ENCODE measurements at regions not wholly inside any gene's neighbourhood (a gene's known extent, or its start where the extent isn't known, plus 50 kb on each side); places are given as distances from the start of the nearest gene placed in this dataset.

- DNase-seq = peak in 1 of 3 donors; percentile 38
These were observed 263.1 kb upstream of the PSMD7 start for GRCh38 chr16:74033441-74033995.

- no peak for DNase-seq
These were observed 265.1 kb upstream of the PSMD7 start for GRCh38 chr16:74031551-74031950.

GRCh38 chr16:74030000-74030706 lies 266.5 kb upstream of the PSMD7 start:
- no peak for DNase-seq

- peak in 1 of 3 donors; percentile 8 for DNase-seq
These were observed 267.4 kb upstream of the PSMD7 start for GRCh38 chr16:74029115-74029792.

GRCh38 chr16:74026373-74027281 lies 270.0 kb upstream of the PSMD7 start:
- DNase-seq = peak in 1 of 3 donors; percentile 31

GRCh38 chr16:74024953-74025352 lies 271.7 kb upstream of the PSMD7 start:
- DNase-seq = no peak

- DNase-seq = no peak
These were observed 276.4 kb upstream of the PSMD7 start for GRCh38 chr16:74020095-74020670.

- DNase-seq = no peak
These were observed 277.0 kb upstream of the PSMD7 start for GRCh38 chr16:74019612-74020011.

- DNase-seq = no peak
These were observed 280.7 kb upstream of the PSMD7 start for GRCh38 chr16:74015953-74016352.

GRCh38 chr16:73998707-73999106 lies 297.9 kb upstream of the PSMD7 start:
- DNase-seq = peak in 2 of 3 donors; percentile 6 to 7

- peak; percentile 68 to 87 (median 73) for DNase-seq
These were observed 298.6 kb upstream of the PSMD7 start for GRCh38 chr16:73997971-73998370.

GRCh38 chr16:73997340-73997711 lies 299.3 kb upstream of the PSMD7 start:
- peak in 2 of 3 donors; percentile 6 to 10 for DNase-seq

- DNase-seq = peak; percentile 9 to 52 (median 18)
These were observed 299.8 kb upstream of the PSMD7 start for GRCh38 chr16:73996624-73997339.

GRCh38 chr16:73993878-73994277 lies 302.7 kb upstream of the PSMD7 start:
- DNase-seq = no peak

- no peak for DNase-seq
These were observed 318.2 kb upstream of the PSMD7 start for GRCh38 chr16:73978407-73978784.

GRCh38 chr16:73976644-73977043 lies 320.0 kb upstream of the PSMD7 start:
- no peak for DNase-seq

GRCh38 chr16:73973174-73973573 lies 323.4 kb upstream of the PSMD7 start:
- DNase-seq = no peak

GRCh38 chr16:73966851-73967250 lies 329.8 kb upstream of the PSMD7 start:
- DNase-seq = no peak

- no peak for DNase-seq
These were observed 331.0 kb upstream of the PSMD7 start for GRCh38 chr16:73965591-73965990.

- peak; percentile 73 to 87 (median 82) for DNase-seq
These were observed 339.8 kb upstream of the PSMD7 start for GRCh38 chr16:73956587-73957494.

Measured in muscle of back (tissue), 3 donors.